C4-2B (cell line): ENCODE measurements at regions not wholly inside any gene's neighbourhood (a gene's known extent, or its start where the extent isn't known, plus 50 kb on each side); places are given as distances from the start of the nearest gene placed in this dataset.

ENCODE experiments used
- CTCF ChIP-seq: fragments of 450-650 bp; conservative IDR thresholded peaks from 2 replicates; pipeline ENCODE4 v1.5.1; 2017; ENCODE audit warnings: mild to moderate bottlenecking
- ZFX ChIP-seq: fragments of 450-650 bp; IDR thresholded peaks from 2 replicates; pipeline ENCODE4 v1.6.1; 2017

DNA sequence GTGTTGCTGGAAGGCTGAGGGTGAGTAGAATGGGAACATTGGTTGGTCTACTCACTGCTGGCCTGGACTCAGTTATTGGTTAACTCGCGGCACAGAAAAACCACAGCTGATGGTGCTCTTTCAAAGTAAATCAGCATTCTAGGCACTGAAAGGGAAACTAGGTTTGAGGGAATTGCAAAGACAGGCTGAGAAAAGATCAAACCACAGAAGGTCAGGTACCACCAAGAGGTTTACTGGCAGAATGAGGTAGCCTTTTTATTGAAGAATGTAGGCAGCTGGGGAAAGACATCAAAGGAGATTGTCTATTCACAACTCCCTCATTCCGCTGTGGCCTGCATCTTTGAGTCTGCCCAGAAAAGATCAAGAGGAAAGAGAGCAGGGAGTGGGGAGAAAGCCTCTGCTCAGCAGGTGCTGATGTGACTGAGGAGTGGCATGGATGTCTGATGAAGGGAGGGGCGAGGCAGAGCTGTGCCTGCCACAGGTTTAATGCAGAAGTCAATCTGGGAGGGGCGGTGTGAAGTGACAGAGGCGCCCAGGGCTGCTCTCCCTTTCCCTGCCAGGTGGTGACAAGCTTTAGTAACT lies 255.5 kb downstream of the MAN2A1 start:
- TF ChIP-seq CTCF (no peak), ZFX (no peak)
